Activated naive CD4-positive, alpha-beta T cell treated with anti-CD3 and anti-CD28 coated beads, Interleukin-2, amount 10 ng/mL, durations not matched to agents 7 days and 5 days (primary cell): ENCODE measurements at regions not wholly inside any gene's neighbourhood (a gene's known extent, or its start where the extent isn't known, plus 50 kb on each side); places are given as distances from the start of the nearest gene placed in this dataset.

Experiments
- CTCF ChIA-PET: fragments of 350-600 bp; sonication (Branson Sonifier 250); formaldehyde crosslinking; loops from one replicate; lab custom pipeline; 2021; ENCODE audit warnings: antibody characterized with exemption; lab: Charles Lee
- DNase-seq: peaks from one replicate; pipeline ENCODE4 v3.0.0-alpha.2; 2020
- H3K27ac Mint-ChIP-seq: one replicate; pipeline ENCODE4 v1.8.0; 2021; ENCODE audit warnings: mild to moderate bottlenecking, moderate library complexity, mixed read lengths
- H3K27me3 Mint-ChIP-seq: one replicate; pipeline ENCODE4 v1.8.0; 2021; ENCODE audit warnings: mild to moderate bottlenecking, mixed read lengths
- H3K36me3 Mint-ChIP-seq: one replicate; pipeline ENCODE4 v1.8.0; 2021; ENCODE audit warnings: mixed read lengths
- H3K4me1 Mint-ChIP-seq: one replicate; pipeline ENCODE4 v1.8.0; 2021; ENCODE audit warnings: mixed read lengths
- H3K4me3 Mint-ChIP-seq: one replicate; pipeline ENCODE4 v1.8.0; 2021; ENCODE audit warnings: mild to moderate bottlenecking, moderate library complexity, mixed read lengths
- H3K9me3 Mint-ChIP-seq: one replicate; pipeline ENCODE4 v1.8.0; 2021; ENCODE audit warnings: mixed read lengths

GRCh38 chr11:115871161-115871760 lies 367.0 kb upstream of the CADM1 start:
- Mint-ChIP-seq H3K9me3 (no peaks in the 10 kb centered on the region), H3K27ac (no peak overlapping the region), H3K27me3 (no peaks in the 10 kb centered on the region), H3K4me3 (no peak overlapping the region), H3K4me1 (no peaks in the 10 kb centered on the region), H3K36me3 (no peaks in the 10 kb centered on the region)
- CTCF ChIA-PET, result no interaction called here
- no peak for DNase-seq

GRCh38 chr11:115869780-115870431 lies 365.7 kb upstream of the CADM1 start:
- no peak for DNase-seq
- Mint-ChIP-seq H3K36me3 (no peaks in the 10 kb centered on the region), H3K27ac (no peak overlapping the region), H3K4me3 (no peak overlapping the region), H3K9me3 (no peaks in the 10 kb centered on the region), H3K4me1 (no peaks in the 10 kb centered on the region), H3K27me3 (no peaks in the 10 kb centered on the region)
- CTCF ChIA-PET, result no interaction called here

GRCh38 chr11:115869131-115869530 lies 364.9 kb upstream of the CADM1 start:
- CTCF ChIA-PET, result no interaction called here
- Mint-ChIP-seq H3K4me1 (no peaks in the 10 kb centered on the region), H3K36me3 (no peaks in the 10 kb centered on the region), H3K4me3 (no peak overlapping the region), H3K9me3 (no peaks in the 10 kb centered on the region), H3K27ac (no peak overlapping the region), H3K27me3 (no peaks in the 10 kb centered on the region)
- DNase-seq, result no peak

GRCh38 chr11:115860246-115860645 lies 356.0 kb upstream of the CADM1 start:
- Mint-ChIP-seq H3K27me3 (no peaks in the 10 kb centered on the region), H3K4me1 (no peaks in the 10 kb centered on the region), H3K9me3 (peaks cover 4% of the 10 kb centered on the region), H3K27ac (no peak overlapping the region), H3K36me3 (no peaks in the 10 kb centered on the region), H3K4me3 (no peak overlapping the region)
- no peak for DNase-seq
- CTCF ChIA-PET, result no interaction called here

GRCh38 chr11:115848611-115849010 lies 344.4 kb upstream of the CADM1 start:
- H3K4me1 Mint-ChIP-seq, result no peaks in the 10 kb centered on the region
- DNase-seq, result no peak
- no peaks in the 10 kb centered on the region for H3K36me3 Mint-ChIP-seq
- no peaks in the 10 kb centered on the region for H3K27me3 Mint-ChIP-seq
- no peak overlapping the region for H3K27ac Mint-ChIP-seq
- CTCF ChIA-PET, result no interaction called here
- no peaks in the 10 kb centered on the region for H3K9me3 Mint-ChIP-seq
- H3K4me3 Mint-ChIP-seq, result no peak overlapping the region

GRCh38 chr11:115848080-115848479 lies 343.9 kb upstream of the CADM1 start:
- DNase-seq, result no peak
- Mint-ChIP-seq H3K27ac (no peak overlapping the region), H3K36me3 (no peaks in the 10 kb centered on the region), H3K4me1 (no peaks in the 10 kb centered on the region), H3K27me3 (no peaks in the 10 kb centered on the region), H3K9me3 (no peaks in the 10 kb centered on the region), H3K4me3 (no peak overlapping the region)
- CTCF ChIA-PET, result no interaction called here

GRCh38 chr11:115845872-115846271 lies 341.7 kb upstream of the CADM1 start:
- H3K27me3 Mint-ChIP-seq, result no peaks in the 10 kb centered on the region
- H3K27ac Mint-ChIP-seq, result no peak overlapping the region
- no peaks in the 10 kb centered on the region for H3K4me1 Mint-ChIP-seq
- no peak overlapping the region for H3K4me3 Mint-ChIP-seq
- no peaks in the 10 kb centered on the region for H3K9me3 Mint-ChIP-seq
- no peak for DNase-seq
- CTCF ChIA-PET, result no interaction called here
- H3K36me3 Mint-ChIP-seq, result no peaks in the 10 kb centered on the region

GRCh38 chr11:115843685-115844084 lies 339.5 kb upstream of the CADM1 start:
- no peak overlapping the region for H3K4me3 Mint-ChIP-seq
- no peaks in the 10 kb centered on the region for H3K27me3 Mint-ChIP-seq
- no peaks in the 10 kb centered on the region for H3K4me1 Mint-ChIP-seq
- H3K27ac Mint-ChIP-seq, result no peak overlapping the region
- peaks cover 1% of the 10 kb centered on the region for H3K9me3 Mint-ChIP-seq
- no peak for DNase-seq
- CTCF ChIA-PET, result no interaction called here
- no peaks in the 10 kb centered on the region for H3K36me3 Mint-ChIP-seq

GRCh38 chr11:115843111-115843510 lies 338.9 kb upstream of the CADM1 start:
- no peak for DNase-seq
- Mint-ChIP-seq H3K27me3 (no peaks in the 10 kb centered on the region), H3K4me3 (no peak overlapping the region), H3K36me3 (no peaks in the 10 kb centered on the region), H3K27ac (no peak overlapping the region), H3K9me3 (peaks cover 1% of the 10 kb centered on the region), H3K4me1 (no peaks in the 10 kb centered on the region)
- CTCF ChIA-PET, result no interaction called here

GRCh38 chr11:115820026-115820425 lies 315.8 kb upstream of the CADM1 start:
- Mint-ChIP-seq H3K27me3 (no peaks in the 10 kb centered on the region), H3K27ac (no peak overlapping the region), H3K4me1 (no peaks in the 10 kb centered on the region), H3K36me3 (no peaks in the 10 kb centered on the region), H3K4me3 (no peak overlapping the region), H3K9me3 (peaks cover 5% of the 10 kb centered on the region)
- CTCF ChIA-PET, result no interaction called here
- DNase-seq, result no peak

- Mint-ChIP-seq H3K27ac (no peak overlapping the region), H3K4me1 (no peaks in the 10 kb centered on the region), H3K4me3 (no peak overlapping the region), H3K27me3 (no peaks in the 10 kb centered on the region), H3K36me3 (no peaks in the 10 kb centered on the region), H3K9me3 (peaks cover 5% of the 10 kb centered on the region)
- no peak for DNase-seq
- CTCF ChIA-PET, result no interaction called here
These were observed 314.8 kb upstream of the CADM1 start for GRCh38 chr11:115819014-115819413.

- H3K4me3 Mint-ChIP-seq, result no peak overlapping the region
These were observed 313.7 kb upstream of the CADM1 start for GRCh38 chr11:115817844-115818468.

GRCh38 chr11:115808351-115808940 lies 304.2 kb upstream of the CADM1 start:
- Mint-ChIP-seq H3K4me1 (no peaks in the 10 kb centered on the region), H3K27me3 (no peaks in the 10 kb centered on the region), H3K9me3 (peaks cover 34% of the 10 kb centered on the region), H3K4me3 (no peak overlapping the region), H3K36me3 (no peaks in the 10 kb centered on the region), H3K27ac (no peak overlapping the region)
- DNase-seq, result no peak
- CTCF ChIA-PET, result no interaction called here

More at GRCh38 chr11:115817844-115818468, 313.7 kb upstream of the CADM1 start:
- H3K9me3 Mint-ChIP-seq, result peaks cover 10% of the 10 kb centered on the region
- H3K36me3 Mint-ChIP-seq, result no peaks in the 10 kb centered on the region
- H3K4me1 Mint-ChIP-seq, result no peaks in the 10 kb centered on the region
- no peak overlapping the region for H3K27ac Mint-ChIP-seq
- no peaks in the 10 kb centered on the region for H3K27me3 Mint-ChIP-seq
- CTCF ChIA-PET, result no interaction called here
- DNase-seq, result no peak

- CTCF ChIA-PET, result no interaction called here
- Mint-ChIP-seq H3K36me3 (no peaks in the 10 kb centered on the region), H3K4me1 (no peaks in the 10 kb centered on the region), H3K27ac (no peak overlapping the region), H3K4me3 (no peak overlapping the region), H3K27me3 (no peaks in the 10 kb centered on the region), H3K9me3 (peaks cover 25% of the 10 kb centered on the region)
- no peak for DNase-seq
These were observed 301.8 kb upstream of the CADM1 start for GRCh38 chr11:115806056-115806455.
